Colonic mucosa (tissue), 4 donors: ENCODE measurements at regions not wholly inside any gene's neighbourhood (a gene's known extent, or its start where the extent isn't known, plus 50 kb on each side); places are given as distances from the start of the nearest gene placed in this dataset.

Experiments
- DNase-seq: peaks from one replicate; pipeline ENCODE4 v3.0.0-alpha.2; 2020
- H3K27ac ChIP-seq: fragments of 200-600 bp; one replicate; pipeline ENCODE4 v1.8.0; 2021
- H3K27me3 ChIP-seq: fragments of 200-600 bp; one replicate; pipeline ENCODE4 v1.8.0; 2021
- H3K36me3 ChIP-seq: fragments of 200-600 bp; one replicate; pipeline ENCODE4 v1.8.0; 2021
- H3K4me1 ChIP-seq: fragments of 200-600 bp; one replicate; pipeline ENCODE4 v1.8.0; 2021; ENCODE audit warnings: mild to moderate bottlenecking
- H3K4me3 ChIP-seq: fragments of 200-600 bp; one replicate; pipeline ENCODE4 v1.8.0; 2021
- H3K9ac ChIP-seq, 2 donors: one replicate each; pipeline ENCODE4 v1.7.0; 2013; ENCODE audit warnings: control low read depth in 2 of 2, low read depth in 2 of 2, low read length in 2 of 2
- H3K9me3 ChIP-seq: fragments of 200-600 bp; one replicate; pipeline ENCODE4 v1.8.0; 2021
- intact Hi-C: fragments of 100-400 bp; cut with DNase I; formaldehyde crosslinking; loops from one replicate; pipeline ENCODE4 v1.14.1; 2022
- TF ChIP-seq, protein P1 (sequence below): fragments of 200-600 bp; IDR thresholded peaks from one replicate; pipeline ENCODE4 v1.8.0; 2022; ENCODE audit warnings: antibody characterized with exemption, mild to moderate bottlenecking
- donor health status: healthy.
- donor health status: DM: no; HTN: no; CAD: no.
- donor health status: DM: no; HTN: no; CAD: no.

DNA sequence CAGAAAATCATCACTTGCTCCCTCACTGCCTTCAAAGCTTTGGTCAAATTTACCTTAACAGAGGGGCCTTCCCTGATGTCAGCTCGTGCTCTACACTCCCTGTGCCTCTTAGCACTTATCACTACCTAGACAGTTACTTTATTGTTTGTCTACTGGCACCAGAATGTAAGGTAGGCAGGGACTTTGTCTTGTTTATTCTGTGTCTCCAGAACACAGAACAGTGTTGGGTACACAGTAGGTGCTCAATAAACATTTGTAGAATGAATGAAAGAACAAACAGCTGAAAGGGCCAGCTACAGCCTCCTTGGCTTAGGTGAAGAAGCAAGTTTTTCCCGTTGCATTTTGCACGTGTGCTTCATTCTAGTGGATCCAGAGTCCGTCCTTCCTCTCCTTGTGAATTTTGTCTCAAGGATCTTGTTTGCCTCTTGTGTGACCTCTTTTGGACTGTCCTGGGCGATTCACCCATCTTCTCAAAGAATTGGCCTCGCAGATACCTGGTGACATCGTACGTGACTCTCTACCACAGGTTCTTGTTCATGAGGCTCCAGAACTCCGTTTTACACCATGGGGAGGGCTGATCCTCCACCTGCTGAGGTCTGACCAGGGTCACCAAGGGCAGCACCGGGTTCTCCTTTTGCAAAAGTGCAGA lies 84.2 kb upstream of the ARMC2 start:
- Histone ChIP-seq H3K4me1 (no peaks in the 10 kb centered on the region), H3K4me3 (no peak overlapping the region), H3K9me3 (no peaks in the 10 kb centered on the region), H3K27ac (no peak overlapping the region), H3K9ac (no peak overlapping the region), H3K27me3 (no peaks in the 10 kb centered on the region), H3K36me3 (no peaks in the 10 kb centered on the region)
- DNase-seq = no peak
- intact Hi-C loops = no loop called here
- TF ChIP-seq, protein P1, sequence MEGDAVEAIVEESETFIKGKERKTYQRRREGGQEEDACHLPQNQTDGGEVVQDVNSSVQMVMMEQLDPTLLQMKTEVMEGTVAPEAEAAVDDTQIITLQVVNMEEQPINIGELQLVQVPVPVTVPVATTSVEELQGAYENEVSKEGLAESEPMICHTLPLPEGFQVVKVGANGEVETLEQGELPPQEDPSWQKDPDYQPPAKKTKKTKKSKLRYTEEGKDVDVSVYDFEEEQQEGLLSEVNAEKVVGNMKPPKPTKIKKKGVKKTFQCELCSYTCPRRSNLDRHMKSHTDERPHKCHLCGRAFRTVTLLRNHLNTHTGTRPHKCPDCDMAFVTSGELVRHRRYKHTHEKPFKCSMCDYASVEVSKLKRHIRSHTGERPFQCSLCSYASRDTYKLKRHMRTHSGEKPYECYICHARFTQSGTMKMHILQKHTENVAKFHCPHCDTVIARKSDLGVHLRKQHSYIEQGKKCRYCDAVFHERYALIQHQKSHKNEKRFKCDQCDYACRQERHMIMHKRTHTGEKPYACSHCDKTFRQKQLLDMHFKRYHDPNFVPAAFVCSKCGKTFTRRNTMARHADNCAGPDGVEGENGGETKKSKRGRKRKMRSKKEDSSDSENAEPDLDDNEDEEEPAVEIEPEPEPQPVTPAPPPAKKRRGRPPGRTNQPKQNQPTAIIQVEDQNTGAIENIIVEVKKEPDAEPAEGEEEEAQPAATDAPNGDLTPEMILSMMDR = no peak

DNA sequence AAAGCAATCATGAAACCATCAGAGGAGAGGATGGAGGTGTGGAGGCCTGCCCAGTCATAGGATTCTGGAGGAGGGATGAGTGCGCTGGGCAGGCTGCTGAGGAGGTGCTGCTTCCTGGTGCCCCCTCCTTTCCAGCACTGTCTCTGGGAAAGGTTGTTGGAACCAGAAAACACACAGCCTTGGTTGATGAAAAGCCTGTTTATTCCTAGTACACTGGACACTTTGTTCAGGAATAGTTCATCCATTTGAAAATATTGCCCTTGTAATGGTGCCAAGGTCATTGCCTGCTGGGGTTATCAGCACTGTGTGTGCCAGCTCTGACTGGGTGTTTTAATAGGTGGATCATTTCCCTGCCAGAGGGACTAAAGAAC lies 83.7 kb upstream of the ARMC2 start:
- TF ChIP-seq, protein P1 = no peak
- Histone ChIP-seq H3K9ac (no peak overlapping the region), H3K9me3 (no peaks in the 10 kb centered on the region), H3K27me3 (no peaks in the 10 kb centered on the region), H3K4me3 (no peak overlapping the region), H3K36me3 (no peaks in the 10 kb centered on the region), H3K27ac (no peak overlapping the region), H3K4me1 (no peaks in the 10 kb centered on the region)
- intact Hi-C loops = no loop called here
- no peak for DNase-seq

DNA sequence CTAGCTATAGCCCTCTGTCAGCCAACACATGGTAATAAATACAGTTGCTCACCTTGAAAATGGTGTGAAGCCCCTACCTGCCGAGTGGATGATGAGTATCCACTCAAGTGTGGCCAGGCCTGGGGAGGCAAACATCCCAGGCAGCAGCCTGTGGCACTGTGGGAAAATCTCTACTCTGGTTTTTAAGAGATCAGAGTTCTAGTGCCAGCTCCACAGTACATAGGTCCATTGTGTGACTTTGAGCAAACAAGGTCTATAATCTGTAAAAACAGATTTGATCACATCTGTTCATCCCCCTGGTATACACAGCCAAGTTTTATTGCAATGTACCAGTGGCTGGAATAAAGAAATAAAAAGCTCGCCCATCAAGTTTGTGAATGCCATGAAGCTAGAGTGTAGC lies 82.7 kb upstream of the ARMC2 start:
- no peak overlapping the region for H3K9ac ChIP-seq
- H3K4me1 ChIP-seq = no peaks in the 10 kb centered on the region
- no peaks in the 10 kb centered on the region for H3K27me3 ChIP-seq
- no peaks in the 10 kb centered on the region for H3K36me3 ChIP-seq
- no peak overlapping the region for H3K27ac ChIP-seq
- H3K9me3 ChIP-seq = no peaks in the 10 kb centered on the region
- no peak for DNase-seq
- intact Hi-C loops = no loop called here
- no peak overlapping the region for H3K4me3 ChIP-seq
- TF ChIP-seq, protein P1 = no peak

DNA sequence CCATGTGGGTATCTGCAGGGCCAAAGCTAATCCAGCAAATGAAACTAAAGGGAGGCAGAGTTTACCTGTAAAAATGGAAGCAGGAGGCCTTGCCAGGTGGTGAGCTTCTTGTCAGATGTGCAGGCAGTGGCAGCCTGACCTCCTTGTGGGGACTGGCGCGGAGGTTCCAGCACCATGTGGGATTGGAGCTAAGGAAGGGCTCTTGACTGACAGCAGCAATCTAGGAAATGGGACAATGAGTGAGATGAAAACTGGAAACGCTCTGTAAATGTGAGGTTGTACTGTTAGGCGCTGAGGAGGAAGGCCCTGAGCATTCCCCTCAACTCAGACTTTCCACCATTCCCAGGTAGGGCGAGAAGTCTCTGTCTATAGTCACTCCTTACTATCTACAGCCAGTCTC lies 81.8 kb upstream of the ARMC2 start:
- intact Hi-C loops = no loop called here
- TF ChIP-seq, protein P1 = no peak
- Histone ChIP-seq H3K9ac (no peak overlapping the region), H3K4me3 (no peak overlapping the region), H3K27ac (no peak overlapping the region), H3K4me1 (no peaks in the 10 kb centered on the region), H3K27me3 (no peaks in the 10 kb centered on the region), H3K9me3 (no peaks in the 10 kb centered on the region), H3K36me3 (no peaks in the 10 kb centered on the region)
- no peak for DNase-seq

DNA sequence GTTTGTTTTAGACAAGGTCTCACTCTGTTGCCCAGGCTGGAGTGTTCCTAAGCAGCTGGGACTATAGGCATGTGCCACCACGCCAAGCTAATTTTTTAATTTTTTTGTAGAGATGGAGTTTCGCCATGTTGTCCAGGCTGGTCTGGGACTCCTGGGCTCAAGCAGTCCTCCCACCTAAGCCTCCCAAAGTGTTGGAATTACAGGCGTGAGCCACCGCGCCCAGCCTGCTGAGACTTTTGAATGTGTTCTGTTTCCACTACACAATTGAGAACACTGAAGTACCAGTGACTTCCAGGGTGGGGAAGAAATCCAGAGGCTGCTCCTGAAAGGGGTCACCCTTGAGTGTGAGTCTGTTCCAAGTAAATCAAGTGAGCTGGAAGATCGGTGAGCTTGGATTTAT lies 81.3 kb upstream of the ARMC2 start:
- intact Hi-C loops = no loop called here
- DNase-seq = no peak

More for the DNA sequence above, 81.3 kb upstream of the ARMC2 start:
- no peaks in the 10 kb centered on the region for H3K27me3 ChIP-seq
- H3K4me1 ChIP-seq = no peaks in the 10 kb centered on the region
- no peaks in the 10 kb centered on the region for H3K36me3 ChIP-seq
- no peak overlapping the region for H3K4me3 ChIP-seq
- TF ChIP-seq, protein P1 = no peak
- H3K9me3 ChIP-seq = no peaks in the 10 kb centered on the region
- no peak overlapping the region for H3K9ac ChIP-seq
- no peak overlapping the region for H3K27ac ChIP-seq
